ENCODE measurements at regions not wholly inside any gene's neighbourhood (a gene's known extent, or its start where the extent isn't known, plus 50 kb on each side); places are given as distances from the start of the nearest gene placed in this dataset.

- DNase-seq (ENCODE audit: low read depth): no peak
These were observed 82.6 kb upstream of the DHX15 start for GRCh38 chr4:24666816-24667477.

GRCh38 chr4:24668956-24669355, 84.6 kb upstream of the DHX15 start:
- no peak for DNase-seq (ENCODE audit: low read depth)

- DNase-seq (ENCODE audit: low read depth): no peak
These were observed 85.4 kb upstream of the DHX15 start for GRCh38 chr4:24669751-24670150.

GRCh38 chr4:24671849-24672248, 87.5 kb upstream of the DHX15 start:
- no peak for DNase-seq (ENCODE audit: low read depth)

- DNase-seq (ENCODE audit: low read depth): no peak
These were observed 88.5 kb upstream of the DHX15 start for GRCh38 chr4:24672880-24673279.

- DNase-seq (ENCODE audit: low read depth): no peak
These were observed 89.9 kb upstream of the DHX15 start for GRCh38 chr4:24674279-24674678.

- no peak for DNase-seq (ENCODE audit: low read depth)
These were observed 91.5 kb upstream of the DHX15 start for GRCh38 chr4:24675721-24676389.

- no peak for DNase-seq (ENCODE audit: low read depth)
These were observed 93.6 kb upstream of the DHX15 start for GRCh38 chr4:24677909-24678308.

GRCh38 chr4:24680746-24681448, 96.5 kb upstream of the DHX15 start:
- peak; percentile 42 for DNase-seq (ENCODE audit: low read depth)

- DNase-seq (ENCODE audit: low read depth): no peak
These were observed 98.8 kb upstream of the DHX15 start for GRCh38 chr4:24683116-24683515.

GRCh38 chr4:24686866-24687692, 102.7 kb upstream of the DHX15 start:
- no peak for DNase-seq (ENCODE audit: low read depth)

- no peak for DNase-seq (ENCODE audit: low read depth)
These were observed 104.1 kb upstream of the DHX15 start for GRCh38 chr4:24688453-24688852.

GRCh38 chr4:24689212-24689611, 104.9 kb upstream of the DHX15 start:
- DNase-seq (ENCODE audit: low read depth): no peak

GRCh38 chr4:24690436-24690835, 104.9 kb upstream of the SOD3 start:
- DNase-seq (ENCODE audit: low read depth): no peak

- DNase-seq (ENCODE audit: low read depth): no peak
These were observed 101.7 kb upstream of the SOD3 start for GRCh38 chr4:24693636-24694035.

- no peak for DNase-seq (ENCODE audit: low read depth)
These were observed 95.3 kb upstream of the SOD3 start for GRCh38 chr4:24700118-24700517.

GRCh38 chr4:24701683-24702082, 93.7 kb upstream of the SOD3 start:
- DNase-seq (ENCODE audit: low read depth): no peak

- no peak for DNase-seq (ENCODE audit: low read depth)
These were observed 93.1 kb upstream of the SOD3 start for GRCh38 chr4:24702281-24702680.

- DNase-seq (ENCODE audit: low read depth): no peak
These were observed 92.1 kb upstream of the SOD3 start for GRCh38 chr4:24703298-24703697.

GRCh38 chr4:24704149-24704548, 91.2 kb upstream of the SOD3 start:
- DNase-seq (ENCODE audit: low read depth): no peak

- DNase-seq (ENCODE audit: low read depth): no peak
These were observed 90.2 kb upstream of the SOD3 start for GRCh38 chr4:24705016-24705753.

- no peak for DNase-seq (ENCODE audit: low read depth)
These were observed 81.8 kb upstream of the SOD3 start for GRCh38 chr4:24713604-24714003.

All from CMK (cell line).